H7 (cell line): ENCODE measurements at regions not wholly inside any gene's neighbourhood (a gene's known extent, or its start where the extent isn't known, plus 50 kb on each side); places are given as distances from the start of the nearest gene placed in this dataset.
"Not testable (repeated sequence)": the region's sequence is repeated elsewhere in the genome, so short reads cannot be mapped to it uniquely, and the experiment has no call there.

Experiments used
- DNase-seq: peaks from one replicate; pipeline ENCODE4 v3.0.0; 2012
- H3K27me3 ChIP-seq: 2 replicates; pipeline ENCODE4 v1.6.0; 2011; ENCODE audit warnings: mild to moderate bottlenecking, low read length; ENCODE audit not compliant: control insufficient read depth, insufficient read depth
- H3K36me3 ChIP-seq: replicated peaks from 2 replicates; pipeline ENCODE4 v1.5.1; 2011; ENCODE audit warnings: low read length; ENCODE audit not compliant: control insufficient read depth, insufficient read depth
- H3K4me3 ChIP-seq: 2 replicates; pipeline ENCODE4 v1.5.1; 2011; ENCODE audit warnings: low read depth, mild to moderate bottlenecking, control low read depth, low read length, moderate library complexity; ENCODE audit not compliant: insufficient read depth

- DNase-seq: no peak
- Histone ChIP-seq H3K36me3 (no peaks in the 10 kb centered on the region), H3K4me3 (no peak overlapping the region), H3K27me3 (no peaks in the 10 kb centered on the region)
Observed at GRCh38 chr16:59527206-59527997, 793.3 kb upstream of the GOT2 start.

GRCh38 chr16:59522826-59523225 is 788.7 kb upstream of the GOT2 start:
- no peaks in the 10 kb centered on the region for H3K36me3 ChIP-seq
- DNase-seq: no peak
- H3K27me3 ChIP-seq: no peaks in the 10 kb centered on the region
- no peak overlapping the region for H3K4me3 ChIP-seq

GRCh38 chr16:59518721-59519120 is 784.6 kb upstream of the GOT2 start:
- H3K27me3 ChIP-seq, H3K4me3 ChIP-seq, H3K36me3 ChIP-seq, DNase-seq: not testable (repeated sequence)

GRCh38 chr16:59514651-59515050 is 780.5 kb upstream of the GOT2 start:
- Histone ChIP-seq H3K4me3 (no peak overlapping the region), H3K36me3 (no peaks in the 10 kb centered on the region), H3K27me3 (no peaks in the 10 kb centered on the region)
- DNase-seq: no peak

- Histone ChIP-seq H3K36me3 (no peaks in the 10 kb centered on the region), H3K4me3 (no peak overlapping the region), H3K27me3 (no peaks in the 10 kb centered on the region)
- no peak for DNase-seq
Observed at GRCh38 chr16:59510008-59510424, 775.9 kb upstream of the GOT2 start.

- DNase-seq: no peak
- no peaks in the 10 kb centered on the region for H3K36me3 ChIP-seq
- no peaks in the 10 kb centered on the region for H3K27me3 ChIP-seq
- no peak overlapping the region for H3K4me3 ChIP-seq
Observed at GRCh38 chr16:59500601-59501000, 766.5 kb upstream of the GOT2 start.

- no peak for DNase-seq
- Histone ChIP-seq H3K27me3 (no peaks in the 10 kb centered on the region), H3K4me3 (no peak overlapping the region), H3K36me3 (no peaks in the 10 kb centered on the region)
Observed at GRCh38 chr16:59487067-59487466, 753.0 kb upstream of the GOT2 start.

GRCh38 chr16:59484833-59485516 is 750.9 kb upstream of the GOT2 start:
- Histone ChIP-seq H3K27me3 (no peaks in the 10 kb centered on the region), H3K4me3 (no peak overlapping the region), H3K36me3 (no peaks in the 10 kb centered on the region)
- no peak for DNase-seq

GRCh38 chr16:59478838-59479237 is 744.7 kb upstream of the GOT2 start:
- no peaks in the 10 kb centered on the region for H3K36me3 ChIP-seq
- no peak for DNase-seq
- H3K27me3 ChIP-seq: no peaks in the 10 kb centered on the region
- H3K4me3 ChIP-seq: no peak overlapping the region

GRCh38 chr16:59470556-59470955 is 736.4 kb upstream of the GOT2 start:
- no peak for DNase-seq
- Histone ChIP-seq H3K36me3 (no peaks in the 10 kb centered on the region), H3K4me3 (no peak overlapping the region), H3K27me3 (no peaks in the 10 kb centered on the region)

GRCh38 chr16:59469266-59469665 is 735.1 kb upstream of the GOT2 start:
- no peak overlapping the region for H3K4me3 ChIP-seq
- DNase-seq: no peak
- no peaks in the 10 kb centered on the region for H3K27me3 ChIP-seq
- H3K36me3 ChIP-seq: no peaks in the 10 kb centered on the region

GRCh38 chr16:59463776-59464175 is 729.7 kb upstream of the GOT2 start:
- Histone ChIP-seq H3K27me3 (no peaks in the 10 kb centered on the region), H3K36me3 (no peaks in the 10 kb centered on the region), H3K4me3 (no peak overlapping the region)
- DNase-seq: no peak

GRCh38 chr16:59459806-59460205 is 725.7 kb upstream of the GOT2 start:
- no peak for DNase-seq
- Histone ChIP-seq H3K4me3 (no peak overlapping the region), H3K27me3 (no peaks in the 10 kb centered on the region), H3K36me3 (no peaks in the 10 kb centered on the region)

- Histone ChIP-seq H3K36me3 (no peaks in the 10 kb centered on the region), H3K4me3 (no peak overlapping the region), H3K27me3 (no peaks in the 10 kb centered on the region)
- DNase-seq: no peak
Observed at GRCh38 chr16:59455497-59455896, 721.4 kb upstream of the GOT2 start.

GRCh38 chr16:59450513-59450912 is 716.4 kb upstream of the GOT2 start:
- H3K4me3 ChIP-seq, H3K36me3 ChIP-seq, DNase-seq, H3K27me3 ChIP-seq: not testable (repeated sequence)
